KG1 (cell line): ENCODE measurements at regions not wholly inside any gene's neighbourhood (a gene's known extent, or its start where the extent isn't known, plus 50 kb on each side); places are given as distances from the start of the nearest gene placed in this dataset.

ENCODE experiments used
- DNase-seq: peaks from one replicate; lab custom pipeline; 2025; lab: John Stamatoyannopoulos, UW

DNA sequence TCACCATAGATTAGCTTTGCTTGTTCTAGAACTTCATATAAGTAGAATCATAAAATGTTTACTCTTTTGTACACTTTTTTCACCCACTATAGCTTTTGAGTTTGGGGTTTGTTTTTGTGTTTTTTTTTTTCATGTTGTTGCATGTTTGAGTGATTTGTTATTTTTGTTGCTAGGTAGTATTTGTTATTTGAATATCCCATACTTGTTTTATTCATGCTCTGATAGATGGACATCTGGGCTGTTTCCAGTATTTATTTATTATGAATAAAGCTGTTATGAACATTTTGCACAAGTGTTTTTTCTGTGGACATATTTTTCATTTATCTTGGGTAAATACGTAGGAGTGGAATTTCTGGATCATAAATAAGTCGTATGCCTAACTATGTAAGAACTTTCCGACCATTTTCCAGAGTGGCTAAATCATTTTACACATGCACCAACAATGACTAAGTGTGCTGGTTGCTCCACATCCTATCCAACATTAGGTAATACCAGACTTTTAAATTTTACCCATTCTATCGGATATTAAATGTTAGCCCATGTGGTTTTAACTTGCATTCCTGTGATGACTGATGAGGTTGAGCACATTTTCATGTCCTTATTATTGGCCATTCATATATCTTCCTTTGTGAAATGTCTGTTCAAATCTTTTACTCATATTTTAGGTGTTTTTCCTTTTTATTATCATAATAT lies 69.1 kb upstream of the NR4A3 start:
- DNase-seq, result no peak

DNA sequence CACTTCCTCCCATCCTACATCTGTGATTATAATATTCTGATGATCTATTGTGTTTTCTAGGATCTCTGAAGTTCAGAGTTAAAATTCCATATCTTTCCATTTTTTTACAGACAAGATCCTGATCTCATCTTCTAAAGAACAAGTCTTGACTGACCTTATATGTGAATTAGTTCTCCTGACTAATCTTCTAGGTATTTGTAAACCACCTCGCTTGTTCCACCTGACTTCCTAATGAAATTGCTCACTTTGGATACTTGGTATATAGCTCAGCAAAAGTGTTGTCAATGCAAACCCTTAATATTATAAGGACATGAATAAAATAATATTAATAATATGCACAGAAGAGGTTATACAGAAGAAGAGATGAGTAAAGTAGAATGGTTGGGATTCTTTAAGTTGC lies 68.2 kb upstream of the NR4A3 start:
- DNase-seq, result no peak

DNA sequence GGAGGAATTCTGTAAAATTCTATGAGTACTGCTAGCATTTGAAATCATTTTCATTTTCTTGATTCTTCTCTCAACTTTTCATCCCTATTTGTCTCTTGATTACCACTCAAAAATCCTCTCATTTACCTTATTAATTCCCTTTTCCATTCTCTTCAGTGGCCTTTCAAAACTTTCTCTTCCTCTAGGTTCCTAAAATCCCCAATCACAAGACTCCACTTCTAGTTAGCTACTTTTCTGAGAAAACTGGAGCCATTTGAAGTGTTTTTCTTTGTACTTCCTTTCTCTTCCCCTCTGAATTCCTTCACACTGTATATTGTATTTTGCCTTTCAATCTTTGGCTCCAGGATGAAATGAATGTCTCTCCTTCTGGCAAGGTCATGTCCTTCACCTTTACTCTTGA lies 61.3 kb upstream of the NR4A3 start:
- no peak for DNase-seq

DNA sequence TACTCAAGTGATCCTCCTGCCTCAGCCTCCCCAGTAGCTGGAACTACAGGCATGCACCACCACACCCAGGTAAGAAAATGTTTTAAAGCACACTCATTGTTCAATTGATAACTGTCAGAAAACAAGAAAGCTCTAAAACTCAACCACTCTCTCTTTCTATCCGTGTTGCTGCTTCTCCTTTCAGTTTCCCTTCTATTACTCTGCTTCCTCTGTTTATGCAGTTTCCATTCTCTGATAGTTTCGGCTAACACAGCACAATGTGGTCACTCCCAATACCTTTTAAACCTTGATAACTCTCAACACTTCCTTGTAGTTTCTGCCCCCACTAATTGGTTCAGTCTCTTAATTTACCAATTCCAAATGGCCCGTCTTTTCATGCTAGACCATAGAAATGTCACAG lies 59.2 kb upstream of the NR4A3 start:
- DNase-seq, result no peak
